ENCODE measurements at regions not wholly inside any gene's neighbourhood (a gene's known extent, or its start where the extent isn't known, plus 50 kb on each side); places are given as distances from the start of the nearest gene placed in this dataset.

DNA sequence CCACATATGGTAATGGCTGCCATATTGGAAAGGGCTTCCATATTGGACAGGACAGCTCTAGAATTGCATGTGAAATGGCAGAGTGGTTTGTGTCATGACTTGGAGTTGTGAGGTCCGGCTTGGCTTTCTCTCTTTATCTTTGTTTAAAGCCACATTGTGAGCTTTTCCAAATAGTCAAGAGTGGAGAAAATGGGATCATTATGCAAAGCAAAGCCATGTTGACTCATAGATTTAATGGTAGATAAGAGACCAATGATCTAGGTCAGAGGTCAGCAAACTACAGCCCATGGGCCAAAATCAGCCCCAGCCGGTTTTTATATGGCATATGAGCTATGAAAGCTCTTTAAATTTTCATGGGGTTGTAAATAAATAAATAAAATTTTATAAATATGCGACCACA lies 449.1 kb downstream of the BCL11B start:
- no peak overlapping the region for H2BK5ac ChIP-seq (ENCODE audit: low read depth, low read length, poor library complexity)
- H3K18ac ChIP-seq (ENCODE audit: low read length) = no peak overlapping the region
- H3K9me3 ChIP-seq (ENCODE audit: insufficient read depth, low read depth, low read length) = no peaks in the 10 kb centered on the region
- H3K27ac ChIP-seq (ENCODE audit: low read depth, low read length) = peak overlapping the region; percentile 22
- H3K27me3 ChIP-seq (ENCODE audit: insufficient read depth, low read length) = no peaks in the 10 kb centered on the region
- no peak overlapping the region for H4K91ac ChIP-seq (ENCODE audit: low read depth, low read length)
- no peak overlapping the region for H3K9ac ChIP-seq (ENCODE audit: low read length)
- no peak overlapping the region for H2BK12ac ChIP-seq (ENCODE audit: low read length)
- peak in 1 of 2 donors; percentile 17 for DNase-seq
- H3K4me3 ChIP-seq (ENCODE audit: low read depth, low read length) = no peak overlapping the region
- peaks cover 14 to 15% of the 10 kb centered on the region in 2 experiments for H3K4me1 ChIP-seq (ENCODE audit: control insufficient read depth in 1 of 2, insufficient read depth in 2 of 2, low read length in 2 of 2)
- H3K79me1 ChIP-seq (ENCODE audit: low read length) = peaks cover 13% of the 10 kb centered on the region
- WGBS (ENCODE audit: extremely low coverage, insufficient coverage, insufficient read length) = no CpG with 5 or more reads among the region's 3 CpGs
- no peak overlapping the region for H4K12ac ChIP-seq (ENCODE audit: low read depth, low read length)
- no peaks in the 10 kb centered on the region for H3K79me2 ChIP-seq (ENCODE audit: control insufficient read depth, insufficient read depth, low read length, poor library complexity)
- H3K4ac ChIP-seq (ENCODE audit: low read depth, low read length) = no peak overlapping the region
- no peak overlapping the region for H3K4me2 ChIP-seq (ENCODE audit: low read length)
- no peak overlapping the region for H4K8ac ChIP-seq (ENCODE audit: low read depth, low read length)
- H2AFZ ChIP-seq (ENCODE audit: insufficient read depth, low read length, poor library complexity) = no peak overlapping the region
- no peak overlapping the region for H3K14ac ChIP-seq (ENCODE audit: low read length)
- no peak overlapping the region for H2AK5ac ChIP-seq (ENCODE audit: low read length)
- H2BK120ac ChIP-seq (ENCODE audit: insufficient read depth, low read length, poor library complexity) = no peak overlapping the region
- no peaks in the 10 kb centered on the region for H3K36me3 ChIP-seq (ENCODE audit: control insufficient read depth in 1 of 2, insufficient read depth in 2 of 2, low read length in 2 of 2)
- H3K23ac ChIP-seq (ENCODE audit: low read length) = no peak overlapping the region

- Histone ChIP-seq H3K23ac (ENCODE audit: low read length) (no peak overlapping the region), H2BK12ac (ENCODE audit: low read length) (no peak overlapping the region), H3K79me2 (ENCODE audit: control insufficient read depth, insufficient read depth, low read length, poor library complexity) (no peaks in the 10 kb centered on the region), H2AFZ (ENCODE audit: insufficient read depth, low read length, poor library complexity) (no peak overlapping the region), H3K18ac (ENCODE audit: low read length) (no peak overlapping the region), H3K27ac (ENCODE audit: low read depth, low read length) (no peak overlapping the region), H4K91ac (ENCODE audit: low read depth, low read length) (no peak overlapping the region), H3K14ac (ENCODE audit: low read length) (no peak overlapping the region), H3K27me3 (ENCODE audit: insufficient read depth, low read length) (no peaks in the 10 kb centered on the region), H3K4me3 (ENCODE audit: low read depth, low read length) (no peak overlapping the region), H3K9me3 (ENCODE audit: insufficient read depth, low read depth, low read length) (no peaks in the 10 kb centered on the region), H3K36me3 (ENCODE audit: control insufficient read depth in 1 of 2, insufficient read depth in 2 of 2, low read length in 2 of 2) (no peaks in the 10 kb centered on the region), H3K9ac (ENCODE audit: low read length) (no peak overlapping the region), H4K8ac (ENCODE audit: low read depth, low read length) (no peak overlapping the region), H3K4me2 (ENCODE audit: low read length) (no peak overlapping the region), H4K12ac (ENCODE audit: low read depth, low read length) (no peak overlapping the region), H2AK5ac (ENCODE audit: low read length) (no peak overlapping the region), H3K4me1 (ENCODE audit: control insufficient read depth in 1 of 2, insufficient read depth in 2 of 2, low read length in 2 of 2) (peaks cover 2 to 5% of the 10 kb centered on the region in 2 experiments), H3K79me1 (ENCODE audit: low read length) (peaks cover 3% of the 10 kb centered on the region), H2BK5ac (ENCODE audit: low read depth, low read length, poor library complexity) (no peak overlapping the region), H3K4ac (ENCODE audit: low read depth, low read length) (no peak overlapping the region), H2BK120ac (ENCODE audit: insufficient read depth, low read length, poor library complexity) (no peak overlapping the region)
- no peak for DNase-seq
- WGBS (ENCODE audit: extremely low coverage, insufficient coverage, insufficient read length) = no CpG with 5 or more reads among the region's 1 CpG
These were observed 445.4 kb downstream of the BCL11B start for GRCh38 chr14:98826618-98827017.

- Histone ChIP-seq H3K27ac (ENCODE audit: low read depth, low read length) (no peak overlapping the region), H3K9ac (ENCODE audit: low read length) (no peak overlapping the region), H3K23ac (ENCODE audit: low read length) (no peak overlapping the region), H4K8ac (ENCODE audit: low read depth, low read length) (no peak overlapping the region), H3K79me1 (ENCODE audit: low read length) (no peaks in the 10 kb centered on the region), H3K4me3 (ENCODE audit: low read depth, low read length) (no peak overlapping the region), H3K9me3 (ENCODE audit: insufficient read depth, low read depth, low read length) (peaks cover 8% of the 10 kb centered on the region), H3K14ac (ENCODE audit: low read length) (no peak overlapping the region), H4K91ac (ENCODE audit: low read depth, low read length) (no peak overlapping the region), H3K4ac (ENCODE audit: low read depth, low read length) (no peak overlapping the region), H3K4me1 (ENCODE audit: control insufficient read depth in 1 of 2, insufficient read depth in 2 of 2, low read length in 2 of 2) (peaks cover 3 to 6% of the 10 kb centered on the region in 2 experiments), H3K79me2 (ENCODE audit: control insufficient read depth, insufficient read depth, low read length, poor library complexity) (no peaks in the 10 kb centered on the region), H2BK120ac (ENCODE audit: insufficient read depth, low read length, poor library complexity) (no peak overlapping the region), H3K36me3 (ENCODE audit: control insufficient read depth in 1 of 2, insufficient read depth in 2 of 2, low read length in 2 of 2) (no peaks in the 10 kb centered on the region), H4K12ac (ENCODE audit: low read depth, low read length) (no peak overlapping the region), H3K27me3 (ENCODE audit: insufficient read depth, low read length) (no peaks in the 10 kb centered on the region), H2BK5ac (ENCODE audit: low read depth, low read length, poor library complexity) (no peak overlapping the region), H3K4me2 (ENCODE audit: low read length) (no peak overlapping the region), H3K18ac (ENCODE audit: low read length) (no peak overlapping the region), H2AK5ac (ENCODE audit: low read length) (no peak overlapping the region), H2BK12ac (ENCODE audit: low read length) (no peak overlapping the region), H2AFZ (ENCODE audit: insufficient read depth, low read length, poor library complexity) (no peak overlapping the region)
- no peak for DNase-seq
- no CpG with 5 or more reads among the region's 2 CpGs for WGBS (ENCODE audit: extremely low coverage, insufficient coverage, insufficient read length)
These were observed 437.9 kb downstream of the BCL11B start for GRCh38 chr14:98834119-98834518.

- H4K12ac ChIP-seq (ENCODE audit: low read depth, low read length) = no peak overlapping the region
- no peak overlapping the region for H3K9ac ChIP-seq (ENCODE audit: low read length)
- H3K9me3 ChIP-seq (ENCODE audit: insufficient read depth, low read depth, low read length) = peaks cover 8% of the 10 kb centered on the region
- H3K14ac ChIP-seq (ENCODE audit: low read length) = no peak overlapping the region
- no peaks in the 10 kb centered on the region for H3K36me3 ChIP-seq (ENCODE audit: control insufficient read depth in 1 of 2, insufficient read depth in 2 of 2, low read length in 2 of 2)
- no peak overlapping the region for H3K4ac ChIP-seq (ENCODE audit: low read depth, low read length)
- no peak overlapping the region for H4K8ac ChIP-seq (ENCODE audit: low read depth, low read length)
- H2AFZ ChIP-seq (ENCODE audit: insufficient read depth, low read length, poor library complexity) = no peak overlapping the region
- H2AK5ac ChIP-seq (ENCODE audit: low read length) = no peak overlapping the region
- H3K4me2 ChIP-seq (ENCODE audit: low read length) = no peak overlapping the region
- no peak overlapping the region for H2BK5ac ChIP-seq (ENCODE audit: low read depth, low read length, poor library complexity)
- no peak overlapping the region for H3K18ac ChIP-seq (ENCODE audit: low read length)
- no peaks in the 10 kb centered on the region for H3K79me2 ChIP-seq (ENCODE audit: control insufficient read depth, insufficient read depth, low read length, poor library complexity)
- peaks cover 5 to 12% of the 10 kb centered on the region in 2 experiments for H3K4me1 ChIP-seq (ENCODE audit: control insufficient read depth in 1 of 2, insufficient read depth in 2 of 2, low read length in 2 of 2)
- H2BK12ac ChIP-seq (ENCODE audit: low read length) = no peak overlapping the region
- DNase-seq = no peak
- WGBS (ENCODE audit: extremely low coverage, insufficient coverage, insufficient read length) = 100% methylated on average over 3 of the region's 14 CpGs
- H3K27ac ChIP-seq (ENCODE audit: low read depth, low read length) = no peak overlapping the region
- no peak overlapping the region for H4K91ac ChIP-seq (ENCODE audit: low read depth, low read length)
- no peak overlapping the region for H2BK120ac ChIP-seq (ENCODE audit: insufficient read depth, low read length, poor library complexity)
- no peak overlapping the region for H3K23ac ChIP-seq (ENCODE audit: low read length)
- peak overlapping the region; percentile 25 for H3K4me3 ChIP-seq (ENCODE audit: low read depth, low read length)
- H3K79me1 ChIP-seq (ENCODE audit: low read length) = no peaks in the 10 kb centered on the region
- no peaks in the 10 kb centered on the region for H3K27me3 ChIP-seq (ENCODE audit: insufficient read depth, low read length)
These were observed 436.8 kb downstream of the BCL11B start for GRCh38 chr14:98835051-98835824.
